Neural cell (in vitro differentiated cells): ENCODE measurements at regions not wholly inside any gene's neighbourhood (a gene's known extent, or its start where the extent isn't known, plus 50 kb on each side); places are given as distances from the start of the nearest gene placed in this dataset.
A peak's percentile ranks its signal among the peaks of the same experiment; 100 is the strongest.

Experiments used
- H2AFZ ChIP-seq: fragments of 200-600, 300-800 bp; sonication (generic), shearing (Covaris generic); 2 replicates; pipeline ENCODE4 v1.6.0; 2014; ENCODE audit warnings: low read depth, mild to moderate bottlenecking, antibody characterized with exemption, low read length, moderate library complexity
- H3F3A ChIP-seq: fragments of 200-600 bp; shearing (Covaris generic); 2 replicates; pipeline ENCODE4 v1.6.1; 2016; ENCODE audit warnings: mild to moderate bottlenecking, moderate library complexity, mixed read lengths, antibody characterized with exemption, low read length; ENCODE audit not compliant: insufficient read depth, poor library complexity, severe bottlenecking
- H3K27ac ChIP-seq: fragments of 200-600, 300-800 bp; sonication (generic), shearing (Covaris generic); 2 replicates; pipeline ENCODE4 v1.5.1; 2014; ENCODE audit warnings: mild to moderate bottlenecking, low read length, moderate library complexity
- H3K27me3 ChIP-seq: fragments of 300-800, 200-600 bp; sonication (generic), shearing (Covaris generic); 2 replicates; pipeline ENCODE4 v1.6.0; 2014; ENCODE audit warnings: mild to moderate bottlenecking, low read depth, low read length, moderate library complexity; ENCODE audit not compliant: insufficient read depth
- H3K36me3 ChIP-seq: fragments of 300-800, 200-600 bp; sonication (generic), shearing (Covaris generic); 2 replicates; pipeline ENCODE4 v1.5.1; 2014; ENCODE audit warnings: mild to moderate bottlenecking, antibody characterized with exemption, low read length, moderate library complexity; ENCODE audit not compliant: insufficient read depth
- H3K4me2 ChIP-seq: fragments of 300-800, 200-600 bp; sonication (generic), shearing (Covaris generic); 2 replicates; pipeline ENCODE4 v1.6.0; 2014; ENCODE audit warnings: mild to moderate bottlenecking, low read length
- H3K4me3 ChIP-seq: fragments of 300-800, 200-600 bp; sonication (generic), shearing (Covaris generic); 2 replicates; pipeline ENCODE4 v1.5.1; 2014; ENCODE audit warnings: mild to moderate bottlenecking, low read length, moderate library complexity
- H3K79me2 ChIP-seq: fragments of 200-600 bp; shearing (Covaris generic); replicated peaks from 2 replicates; pipeline ENCODE4 v1.6.0; 2014; ENCODE audit warnings: mild to moderate bottlenecking, low read length, moderate library complexity; ENCODE audit not compliant: insufficient read depth
- H3K9ac ChIP-seq: fragments of 300-800, 200-600 bp; sonication (generic), shearing (Covaris generic); 2 replicates; pipeline ENCODE4 v1.6.1; 2016; ENCODE audit warnings: mild to moderate bottlenecking, low read length, mixed read lengths
- H3K9me2 ChIP-seq: fragments of 200-600 bp; shearing (Covaris generic); 2 replicates; pipeline ENCODE4 v1.6.1; 2016; ENCODE audit warnings: mild to moderate bottlenecking, low read length, mixed read lengths; ENCODE audit not compliant: insufficient read depth
- H3K9me3 ChIP-seq: fragments of 200-600, 300-800 bp; sonication (generic), shearing (Covaris generic); 2 replicates; pipeline ENCODE4 v1.6.1; 2016; ENCODE audit warnings: mild to moderate bottlenecking, mixed run types, low read length, moderate library complexity, mixed read lengths
- H4K20me1 ChIP-seq: fragments of 200-600 bp; shearing (Covaris generic); 2 replicates; pipeline ENCODE4 v1.6.1; 2016; ENCODE audit warnings: mild to moderate bottlenecking, mixed run types; ENCODE audit not compliant: insufficient read depth
- CTCF ChIP-seq: fragments of 450-650 bp; IDR thresholded peaks from 2 replicates; pipeline ENCODE4 v1.5.1; 2014; ENCODE audit warnings: antibody characterized with exemption, mild to moderate bottlenecking, moderate library complexity; ENCODE audit not compliant: poor library complexity, severe bottlenecking
- EP300 ChIP-seq: fragments of 450-650 bp; conservative IDR thresholded peaks from 2 replicates; pipeline ENCODE4 v1.6.1; 2014; ENCODE audit warnings: antibody characterized with exemption, mild to moderate bottlenecking, moderate library complexity; ENCODE audit not compliant: poor library complexity, severe bottlenecking
- EZH2 ChIP-seq: fragments of 200-600, 300-800 bp; shearing (Covaris generic), sonication (generic); IDR thresholded peaks from 2 replicates; pipeline ENCODE4 v1.6.1; 2014; ENCODE audit warnings: antibody characterized with exemption, low read length, borderline replicate concordance, mild to moderate bottlenecking; ENCODE audit not compliant: insufficient read depth, poor library complexity, severe bottlenecking
- MXI1 ChIP-seq: fragments of 450-650 bp; conservative IDR thresholded peaks from 2 replicates; pipeline ENCODE4 v1.6.1; 2014; ENCODE audit warnings: antibody characterized with exemption, mild to moderate bottlenecking; ENCODE audit not compliant: poor library complexity, severe bottlenecking
- POLR2AphosphoS5 ChIP-seq: IDR thresholded peaks from 2 replicates; pipeline ENCODE4 v1.6.1; 2012
- RAD21 ChIP-seq: fragments of 450-650 bp; conservative IDR thresholded peaks from 2 replicates; pipeline ENCODE4 v1.6.1; 2014; ENCODE audit warnings: antibody characterized with exemption, mild to moderate bottlenecking, moderate library complexity
- SMC3 ChIP-seq: fragments of 450-650 bp; conservative IDR thresholded peaks from 2 replicates; pipeline ENCODE4 v1.6.1; 2014; ENCODE audit warnings: antibody characterized with exemption, mild to moderate bottlenecking, moderate library complexity; ENCODE audit not compliant: poor library complexity
- TAF1 ChIP-seq: IDR thresholded peaks from 2 replicates; pipeline ENCODE4 v1.6.1; 2012; ENCODE audit warnings: low read depth
- TF ChIP-seq, protein P1 (sequence below): IDR thresholded peaks from 2 replicates; pipeline ENCODE4 v1.6.1; 2012; ENCODE audit warnings: borderline replicate concordance

- Histone ChIP-seq H3K36me3 (no peaks in the 10 kb centered on the region), H3K4me3 (no peak overlapping the region), H4K20me1 (no peaks in the 10 kb centered on the region), H3K27me3 (no peaks in the 10 kb centered on the region), H3K9me3 (no peaks in the 10 kb centered on the region), H3K79me2 (no peaks in the 10 kb centered on the region), H3K9me2 (no peaks in the 10 kb centered on the region), H3F3A (no peaks in the 10 kb centered on the region), H3K4me2 (no peak overlapping the region), H2AFZ (no peak overlapping the region), H3K27ac (no peak overlapping the region), H3K9ac (no peak overlapping the region)
- no peak for TF ChIP-seq MXI1
- TF ChIP-seq POLR2AphosphoS5: no peak
- TF ChIP-seq EP300: no peak
- no peak for TF ChIP-seq RAD21
- TF ChIP-seq TAF1: no peak
- no peak for TF ChIP-seq SMC3
- TF ChIP-seq CTCF: no peak
- TF ChIP-seq, protein P1, sequence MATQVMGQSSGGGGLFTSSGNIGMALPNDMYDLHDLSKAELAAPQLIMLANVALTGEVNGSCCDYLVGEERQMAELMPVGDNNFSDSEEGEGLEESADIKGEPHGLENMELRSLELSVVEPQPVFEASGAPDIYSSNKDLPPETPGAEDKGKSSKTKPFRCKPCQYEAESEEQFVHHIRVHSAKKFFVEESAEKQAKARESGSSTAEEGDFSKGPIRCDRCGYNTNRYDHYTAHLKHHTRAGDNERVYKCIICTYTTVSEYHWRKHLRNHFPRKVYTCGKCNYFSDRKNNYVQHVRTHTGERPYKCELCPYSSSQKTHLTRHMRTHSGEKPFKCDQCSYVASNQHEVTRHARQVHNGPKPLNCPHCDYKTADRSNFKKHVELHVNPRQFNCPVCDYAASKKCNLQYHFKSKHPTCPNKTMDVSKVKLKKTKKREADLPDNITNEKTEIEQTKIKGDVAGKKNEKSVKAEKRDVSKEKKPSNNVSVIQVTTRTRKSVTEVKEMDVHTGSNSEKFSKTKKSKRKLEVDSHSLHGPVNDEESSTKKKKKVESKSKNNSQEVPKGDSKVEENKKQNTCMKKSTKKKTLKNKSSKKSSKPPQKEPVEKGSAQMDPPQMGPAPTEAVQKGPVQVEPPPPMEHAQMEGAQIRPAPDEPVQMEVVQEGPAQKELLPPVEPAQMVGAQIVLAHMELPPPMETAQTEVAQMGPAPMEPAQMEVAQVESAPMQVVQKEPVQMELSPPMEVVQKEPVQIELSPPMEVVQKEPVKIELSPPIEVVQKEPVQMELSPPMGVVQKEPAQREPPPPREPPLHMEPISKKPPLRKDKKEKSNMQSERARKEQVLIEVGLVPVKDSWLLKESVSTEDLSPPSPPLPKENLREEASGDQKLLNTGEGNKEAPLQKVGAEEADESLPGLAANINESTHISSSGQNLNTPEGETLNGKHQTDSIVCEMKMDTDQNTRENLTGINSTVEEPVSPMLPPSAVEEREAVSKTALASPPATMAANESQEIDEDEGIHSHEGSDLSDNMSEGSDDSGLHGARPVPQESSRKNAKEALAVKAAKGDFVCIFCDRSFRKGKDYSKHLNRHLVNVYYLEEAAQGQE: no peak
- TF ChIP-seq EZH2: no peak
Measured at GRCh38 chr20:58000861-58001260, 227.6 kb downstream of the ANKRD60 start.

DNA sequence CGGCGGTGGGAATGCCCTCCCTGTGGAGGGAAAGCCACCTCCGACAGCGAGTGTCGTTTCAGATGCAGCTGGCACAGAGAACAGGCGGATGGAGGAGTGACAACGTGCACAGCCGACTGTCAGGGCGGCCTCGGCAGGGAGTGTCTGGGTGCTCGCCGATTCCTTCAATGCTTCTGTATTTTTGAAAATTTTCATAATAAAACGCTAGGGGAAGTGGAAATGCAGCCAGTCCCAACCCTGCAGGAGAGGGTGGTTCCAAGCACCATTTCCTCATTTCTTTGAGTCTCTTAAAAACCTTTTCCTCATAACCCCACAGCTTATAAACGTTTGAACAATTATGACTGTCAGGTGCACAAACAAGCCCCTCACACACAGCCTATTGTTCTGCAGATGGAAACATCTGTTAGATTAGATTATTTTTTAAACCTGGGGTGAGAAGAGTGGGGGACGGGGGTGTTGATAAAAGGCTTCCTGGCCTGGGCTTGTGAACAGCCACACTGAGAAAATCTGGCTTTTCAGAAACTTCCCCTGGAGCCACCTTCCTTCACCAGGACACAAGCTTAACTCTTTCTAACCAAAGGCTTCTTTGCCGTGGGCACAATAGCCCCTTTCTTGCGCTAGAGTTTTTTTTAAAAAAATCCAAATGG lies 228.9 kb downstream of the ANKRD60 start:
- H3K9me3 ChIP-seq: no peaks in the 10 kb centered on the region
- H3K36me3 ChIP-seq: no peaks in the 10 kb centered on the region
- H3F3A ChIP-seq: no peaks in the 10 kb centered on the region
- peak overlapping the region; percentile 25 for H3K9ac ChIP-seq
- H3K4me2 ChIP-seq: no peak overlapping the region
- H3K9me2 ChIP-seq: no peaks in the 10 kb centered on the region
- H3K79me2 ChIP-seq: no peaks in the 10 kb centered on the region
- H3K4me3 ChIP-seq: peak overlapping the region; percentile 17
- TF ChIP-seq EZH2: no peak
- no peak for TF ChIP-seq POLR2AphosphoS5
- no peak for TF ChIP-seq SMC3
- TF ChIP-seq EP300: no peak
- TF ChIP-seq TAF1: no peak
- no peak for TF ChIP-seq CTCF
- no peaks in the 10 kb centered on the region for H4K20me1 ChIP-seq
- no peak overlapping the region for H3K27ac ChIP-seq
- peak overlapping the region; percentile 19 for H2AFZ ChIP-seq
- no peaks in the 10 kb centered on the region for H3K27me3 ChIP-seq
